ENCODE measurements at regions not wholly inside any gene's neighbourhood (a gene's known extent, or its start where the extent isn't known, plus 50 kb on each side); places are given as distances from the start of the nearest gene placed in this dataset.

- Histone ChIP-seq H3K27me3 (no peaks in the 10 kb centered on the region), H3K36me3 (no peaks in the 10 kb centered on the region), H3K4me1 (no peaks in the 10 kb centered on the region), H3K4me3 (no peak overlapping the region), H3K9me3 (no peaks in the 10 kb centered on the region), H3K27ac (no peak overlapping the region)
- TF ChIP-seq CTCF (IDR thresholded peaks at IDR 0.05), result no peak
- no peak for DNase-seq (ENCODE audit: low spot score in 2 of 2)
- intact Hi-C loops (cut with DNase I), result no loop called here
These were observed 155.1 kb upstream of the FAM13C start for GRCh38 chr10:59517341-59517899.

- H3K27ac ChIP-seq, result no peak overlapping the region
- intact Hi-C loops (cut with DNase I), result no loop called here
- no peaks in the 10 kb centered on the region for H3K36me3 ChIP-seq
- H3K4me3 ChIP-seq, result no peak overlapping the region
- no peak for DNase-seq (ENCODE audit: low spot score in 2 of 2)
- TF ChIP-seq CTCF (IDR thresholded peaks at IDR 0.05), result no peak
- no peaks in the 10 kb centered on the region for H3K9me3 ChIP-seq
- H3K27me3 ChIP-seq, result no peaks in the 10 kb centered on the region
- H3K4me1 ChIP-seq, result no peaks in the 10 kb centered on the region
These were observed 151.2 kb upstream of the FAM13C start for GRCh38 chr10:59513558-59513957.

GRCh38 chr10:59512951-59513350 is 150.6 kb upstream of the FAM13C start:
- Histone ChIP-seq H3K9me3 (no peaks in the 10 kb centered on the region), H3K27ac (no peak overlapping the region), H3K4me3 (no peak overlapping the region), H3K4me1 (no peaks in the 10 kb centered on the region), H3K27me3 (no peaks in the 10 kb centered on the region), H3K36me3 (no peaks in the 10 kb centered on the region)
- no peak for TF ChIP-seq CTCF (IDR thresholded peaks at IDR 0.05)
- no peak for DNase-seq (ENCODE audit: low spot score in 2 of 2)
- intact Hi-C loops (cut with DNase I), result no loop called here

- H3K27ac ChIP-seq, result no peak overlapping the region
- no peak for TF ChIP-seq CTCF (IDR thresholded peaks at IDR 0.05)
These were observed 146.6 kb upstream of the FAM13C start for GRCh38 chr10:59508956-59509355.

GRCh38 chr10:59508296-59508695 is 145.9 kb upstream of the FAM13C start:
- DNase-seq (ENCODE audit: low spot score in 2 of 2), result no peak
- Histone ChIP-seq H3K9me3 (no peaks in the 10 kb centered on the region), H3K36me3 (no peaks in the 10 kb centered on the region), H3K27me3 (no peaks in the 10 kb centered on the region), H3K27ac (no peak overlapping the region), H3K4me1 (no peaks in the 10 kb centered on the region), H3K4me3 (no peak overlapping the region)
- intact Hi-C loops (cut with DNase I), result no loop called here
- TF ChIP-seq CTCF (IDR thresholded peaks at IDR 0.05), result no peak

More at GRCh38 chr10:59508956-59509355, 146.6 kb upstream of the FAM13C start:
- no peaks in the 10 kb centered on the region for H3K36me3 ChIP-seq
- intact Hi-C loops (cut with DNase I), result no loop called here
- H3K4me3 ChIP-seq, result no peak overlapping the region
- no peak for DNase-seq (ENCODE audit: low spot score in 2 of 2)
- H3K27me3 ChIP-seq, result no peaks in the 10 kb centered on the region
- no peaks in the 10 kb centered on the region for H3K9me3 ChIP-seq
- H3K4me1 ChIP-seq, result no peaks in the 10 kb centered on the region

GRCh38 chr10:59505926-59506325 is 143.6 kb upstream of the FAM13C start:
- Histone ChIP-seq H3K4me1 (no peaks in the 10 kb centered on the region), H3K36me3 (no peaks in the 10 kb centered on the region), H3K4me3 (no peak overlapping the region), H3K27me3 (no peaks in the 10 kb centered on the region), H3K9me3 (no peaks in the 10 kb centered on the region), H3K27ac (no peak overlapping the region)
- DNase-seq (ENCODE audit: low spot score in 2 of 2), result no peak
- intact Hi-C loops (cut with DNase I), result no loop called here
- no peak for TF ChIP-seq CTCF (IDR thresholded peaks at IDR 0.05)
